HCT116 (cell line): ENCODE measurements at regions not wholly inside any gene's neighbourhood (a gene's known extent, or its start where the extent isn't known, plus 50 kb on each side); places are given as distances from the start of the nearest gene placed in this dataset.

ENCODE experiments used
- ATAC-seq: fragments of 200-7000 bp; cut with Tn5 transposase; 2 replicates; pipeline ENCODE4 v1.9.1; 2020; ENCODE audit warnings: mild to moderate bottlenecking, moderate library complexity
- BruUV-seq: library from RNA; stranded (reverse); fragments of 400-500 nt; replicated peaks from 2 replicates; lab custom pipeline; 2021; lab: Mats Ljungman, UMichigan
- CTCF ChIA-PET: fragments of 300-600 bp; sonication (Branson Sonifier 250); formaldehyde crosslinking; loops from one replicate; lab custom pipeline; 2021; ENCODE audit warnings: antibody characterized with exemption; lab: Charles Lee
- POLR2A ChIA-PET: fragments of 300-600, 350-600 bp; sonication (Branson Sonifier 250); formaldehyde crosslinking; loops from one replicate; lab custom pipeline; 2021; ENCODE audit warnings: antibody characterized with exemption; lab: Charles Lee
- RAD21 ChIA-PET, 2 experiments: fragments of 300-600 bp; sonication (Branson Sonifier 250); formaldehyde crosslinking; loops; one replicate each; lab custom pipeline; 2023; ENCODE audit warnings: low total read pairs in 2 of 2; ENCODE audit not compliant: uncharacterized antibody in 2 of 2, unreplicated experiment in 2 of 2, low non-redundant PET in 1 of 2; lab: Charles Lee
- DNase-seq: peaks from one replicate; pipeline ENCODE4 v3.0.0-alpha.2; 2010; ENCODE audit warnings: low read depth, low spot score
- H2AFZ ChIP-seq: fragments of 200-600 bp; shearing (Covaris generic), sonication (generic); 2 replicates; pipeline ENCODE4 v1.6.1; 2017; ENCODE audit warnings: low read depth, mixed run types, mixed read lengths, antibody characterized with exemption, low read length; ENCODE audit not compliant: poor library complexity, severe bottlenecking
- H3K27ac ChIP-seq: 2 replicates; pipeline ENCODE4 v1.5.1; 2012; ENCODE audit warnings: low read depth, low read length
- H3K27me3 ChIP-seq: fragments of 200-600 bp; sonication (generic); 2 replicates; pipeline ENCODE4 v1.6.1; 2016; ENCODE audit warnings: mixed run types, low read length, mixed read lengths; ENCODE audit not compliant: insufficient read depth
- H3K36me3 ChIP-seq, 2 experiments: fragments of 200-500 bp in 1 of 2; fragments of 200-600 bp in 1 of 2; sonication (Bioruptor generic) in 1 of 2; sonication (generic) in 1 of 2; 2 replicates each; pipeline versions ENCODE4 v1.5.1 to v1.6.1; 2014 to 2016; ENCODE audit warnings: low read length in 2 of 2, inconsistent platforms in 1 of 2, mixed read lengths in 1 of 2, mixed run types in 1 of 2; ENCODE audit not compliant: insufficient read depth in 2 of 2, control insufficient read depth in 1 of 2
- H3K4me1 ChIP-seq, 2 experiments: fragments of 200-600 bp in 1 of 2; sonication (generic) in 1 of 2; 2 replicates each; pipeline versions ENCODE4 v1.5.1 to v1.6.1; 2012 to 2017; ENCODE audit warnings: low read length in 2 of 2, inconsistent platforms in 1 of 2, mild to moderate bottlenecking in 1 of 2, mixed read lengths in 1 of 2, mixed run types in 1 of 2, moderate library complexity in 1 of 2; ENCODE audit not compliant: insufficient read depth in 2 of 2, control insufficient read depth in 1 of 2
- H3K4me2 ChIP-seq: fragments of 200-600 bp; sonication (generic); 2 replicates; pipeline ENCODE4 v1.6.1; 2017; ENCODE audit warnings: mixed run types, low read length, mixed read lengths
- H3K4me3 ChIP-seq, 2 experiments: fragments of 200-600 bp in 1 of 2; sonication (generic) in 1 of 2; replicated peaks in 1 of 2; 2 replicates each; pipeline ENCODE4 v1.5.1; 2011 to 2016; ENCODE audit warnings: low read length in 2 of 2, control low read depth in 1 of 2, low read depth in 1 of 2, mild to moderate bottlenecking in 1 of 2, mixed read lengths in 1 of 2, mixed run types in 1 of 2
- H3K79me2 ChIP-seq: fragments of 200-600 bp; sonication (generic); 2 replicates; pipeline ENCODE4 v1.6.1; 2017; ENCODE audit warnings: mild to moderate bottlenecking, mixed run types, low read length, moderate library complexity, mixed read lengths; ENCODE audit not compliant: insufficient read depth
- H3K9ac ChIP-seq: fragments of 200-600 bp; sonication (generic); 2 replicates; pipeline ENCODE4 v1.6.1; 2016; ENCODE audit warnings: low read length, mixed read lengths
- H3K9me2 ChIP-seq: fragments of 200-600 bp; sonication (generic), shearing (Covaris generic); 2 replicates; pipeline ENCODE4 v1.6.1; 2017; ENCODE audit warnings: mixed run types, mild to moderate bottlenecking, moderate library complexity; ENCODE audit not compliant: insufficient read depth
- H3K9me3 ChIP-seq, 2 experiments: fragments of 200-500 bp in 1 of 2; fragments of 200-600 bp in 1 of 2; sonication (Bioruptor generic) in 1 of 2; sonication (generic) in 1 of 2; 2 replicates each; pipeline ENCODE4 v1.6.1; 2014 to 2017; ENCODE audit warnings: low read length in 2 of 2, mixed read lengths in 2 of 2, inconsistent platforms in 1 of 2, low read depth in 1 of 2, mild to moderate bottlenecking in 1 of 2, mixed run types in 1 of 2, moderate library complexity in 1 of 2; ENCODE audit not compliant: control insufficient read depth in 1 of 2, insufficient read depth in 1 of 2
- H4K20me1 ChIP-seq: fragments of 200-600 bp; sonication (generic), shearing (Covaris generic); 2 replicates; pipeline ENCODE4 v1.6.1; 2017; ENCODE audit warnings: mixed run types, mild to moderate bottlenecking, moderate library complexity; ENCODE audit not compliant: insufficient read depth
- ATF3 ChIP-seq: IDR thresholded peaks from 2 replicates; pipeline ENCODE4 v1.6.1; 2012
- CBX3 ChIP-seq: IDR thresholded peaks from 2 replicates; pipeline ENCODE4 v1.6.1; 2012; ENCODE audit warnings: low read depth
- CTCF ChIP-seq, 3 experiments: fragments of 200-600 bp in 1 of 3; sonication (generic) in 1 of 3; IDR thresholded peaks in 2 of 3; conservative IDR thresholded peaks in 1 of 3; 2 replicates each; pipeline ENCODE4 v1.5.1; 2012 to 2017; ENCODE audit warnings: low read depth in 2 of 3, low read length in 2 of 3, antibody characterized with exemption in 1 of 3, borderline replicate concordance in 1 of 3, control low read depth in 1 of 3, mild to moderate bottlenecking in 1 of 3, mixed read lengths in 1 of 3, mixed run types in 1 of 3, moderate library complexity in 1 of 3; ENCODE audit not compliant: insufficient read depth in 1 of 3
- EGR1 ChIP-seq: IDR thresholded peaks from 2 replicates; pipeline ENCODE4 v1.6.1; 2012; ENCODE audit warnings: low read depth
- ELF1 ChIP-seq: IDR thresholded peaks from 2 replicates; pipeline ENCODE4 v1.6.1; 2012; ENCODE audit warnings: low read depth, borderline replicate concordance
- EZH2phosphoT487 ChIP-seq: fragments of 200-600 bp; IDR thresholded peaks from 2 replicates; pipeline ENCODE4 v1.6.1; 2018; ENCODE audit warnings: antibody characterized with exemption, borderline replicate concordance
- MAX ChIP-seq: IDR thresholded peaks from 2 replicates; pipeline ENCODE4 v1.6.1; 2012
- REST ChIP-seq: IDR thresholded peaks from 2 replicates; pipeline ENCODE4 v1.6.1; 2012; ENCODE audit warnings: low read depth
- ZFX ChIP-seq: fragments of 450-650 bp; IDR thresholded peaks from 2 replicates; pipeline ENCODE4 v1.6.1; 2017
- intact Hi-C: fragments of 100-400 bp; cut with micrococcal nuclease; formaldehyde crosslinking; loops from 2 replicates; pipeline ENCODE4 v1.10.0; 2022

- no peak overlapping the region for H3K4me3 ChIP-seq
- TF ChIP-seq ELF1 (no peak), MAX (no peak), CBX3 (no peak), ZFX (no peak), REST (no peak), ATF3 (no peak), EGR1 (no peak), CTCF (IDR thresholded peaks at IDR 0.05 in 2 of 3, conservative IDR thresholded peaks at IDR 0.05 in 1 of 3; ENCODE audit: borderline replicate concordance in 1 of 3, insufficient read depth in 1 of 3, low read depth in 2 of 3, low read length in 2 of 3) (no peak), EZH2phosphoT487 (no peak)
- POLR2A ChIA-PET = no interaction called here
- H3K4me1 ChIP-seq = no peaks in the 10 kb centered on the region
- H2AFZ ChIP-seq = no peak overlapping the region
- no peaks in the 10 kb centered on the region for H3K79me2 ChIP-seq
- RAD21 ChIA-PET = no interaction called here
- CTCF ChIA-PET = no interaction called here
- no peak overlapping the region for H3K27ac ChIP-seq
- no peak overlapping the region for H3K9ac ChIP-seq
- H3K27me3 ChIP-seq = peaks cover 6% of the 10 kb centered on the region; the same call in 1 of the 2 replicates
- intact Hi-C loops = no loop called here
- DNase-seq (no peak), ATAC-seq (no peak)
- no peaks in the 10 kb centered on the region for H3K9me2 ChIP-seq
- no peaks in the 10 kb centered on the region for H3K9me3 ChIP-seq
- no peaks in the 10 kb centered on the region for H4K20me1 ChIP-seq
- no TSS peak for BruUV-seq
- H3K4me2 ChIP-seq = no peak overlapping the region
- no peaks in the 10 kb centered on the region for H3K36me3 ChIP-seq
Measured at GRCh38 chr21:17432732-17433057, 80.1 kb upstream of the CXADR start.
